ENCODE measurements at regions not wholly inside any gene's neighbourhood (a gene's known extent, or its start where the extent isn't known, plus 50 kb on each side); places are given as distances from the start of the nearest gene placed in this dataset.

- H3K4me3 ChIP-seq (ENCODE audit: low read length): no peak overlapping the region
- no peak for DNase-seq (ENCODE audit: low read depth)
- no peak for TF ChIP-seq CTCF (conservative IDR thresholded peaks at IDR 0.05; ENCODE audit: low read length)
These were observed 659.3 kb upstream of the FANCL start for GRCh38 chr2:58900246-58901027.

GRCh38 chr2:58899692-58900091, 658.6 kb upstream of the FANCL start:
- peak; percentile 56 for DNase-seq (ENCODE audit: low read depth)
- no peak for TF ChIP-seq CTCF (conservative IDR thresholded peaks at IDR 0.05; ENCODE audit: low read length)
- no peak overlapping the region for H3K4me3 ChIP-seq (ENCODE audit: low read length)

DNA sequence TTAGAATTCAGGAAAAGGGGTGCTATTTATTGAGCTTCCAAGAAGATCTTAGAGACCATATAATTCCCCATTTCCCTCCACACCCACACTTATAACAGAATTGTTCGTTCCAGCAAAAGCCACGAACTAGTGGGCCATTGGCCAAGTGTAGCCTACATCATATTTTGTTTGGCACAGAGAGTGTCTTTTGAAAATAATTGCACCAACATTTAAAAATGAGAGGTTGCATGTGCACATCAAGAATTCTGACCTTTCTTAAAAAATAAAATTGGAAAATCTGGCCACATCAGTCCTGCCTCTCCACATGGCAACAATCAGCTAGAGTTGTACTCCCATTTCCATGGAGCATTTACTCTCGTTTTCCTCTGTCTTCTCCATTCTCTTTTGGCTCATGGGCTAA, 655.5 kb upstream of the FANCL start:
- DNase-seq (ENCODE audit: low read depth): peak; percentile 61
- no peak overlapping the region for H3K4me3 ChIP-seq (ENCODE audit: low read length)
- no peak for TF ChIP-seq CTCF (conservative IDR thresholded peaks at IDR 0.05; ENCODE audit: low read length)

- peak; percentile 65 for DNase-seq (ENCODE audit: low read depth)
- H3K4me3 ChIP-seq (ENCODE audit: low read length): no peak overlapping the region
- TF ChIP-seq CTCF (conservative IDR thresholded peaks at IDR 0.05; ENCODE audit: low read length): no peak
These were observed 654.7 kb upstream of the FANCL start for GRCh38 chr2:58895857-58896256.

- no peak overlapping the region for H3K4me3 ChIP-seq (ENCODE audit: low read length)
- no peak for TF ChIP-seq CTCF (conservative IDR thresholded peaks at IDR 0.05; ENCODE audit: low read length)
- no peak for DNase-seq (ENCODE audit: low read depth)
These were observed 652.7 kb upstream of the FANCL start for GRCh38 chr2:58893656-58894351.

- DNase-seq (ENCODE audit: low read depth): no peak
- H3K4me3 ChIP-seq (ENCODE audit: low read length): no peak overlapping the region
- TF ChIP-seq CTCF (conservative IDR thresholded peaks at IDR 0.05; ENCODE audit: low read length): no peak
These were observed 650.8 kb upstream of the FANCL start for GRCh38 chr2:58891828-58892377.
